GM12873 (cell line): ENCODE measurements at regions not wholly inside any gene's neighbourhood (a gene's known extent, or its start where the extent isn't known, plus 50 kb on each side); places are given as distances from the start of the nearest gene placed in this dataset.

Experiments used
- TF ChIP-seq, protein P1 (sequence below): IDR thresholded peaks from 2 replicates; pipeline ENCODE4 v1.5.1; 2012; ENCODE audit warnings: low read depth, mild to moderate bottlenecking, moderate library complexity, low read length, control low read depth; ENCODE audit not compliant: insufficient read depth; ENCODE audit errors: missing control alignments

GRCh38 chr4:27198246-27198645 is 337.6 kb downstream of the STIM2 start:
- TF ChIP-seq, protein P1, sequence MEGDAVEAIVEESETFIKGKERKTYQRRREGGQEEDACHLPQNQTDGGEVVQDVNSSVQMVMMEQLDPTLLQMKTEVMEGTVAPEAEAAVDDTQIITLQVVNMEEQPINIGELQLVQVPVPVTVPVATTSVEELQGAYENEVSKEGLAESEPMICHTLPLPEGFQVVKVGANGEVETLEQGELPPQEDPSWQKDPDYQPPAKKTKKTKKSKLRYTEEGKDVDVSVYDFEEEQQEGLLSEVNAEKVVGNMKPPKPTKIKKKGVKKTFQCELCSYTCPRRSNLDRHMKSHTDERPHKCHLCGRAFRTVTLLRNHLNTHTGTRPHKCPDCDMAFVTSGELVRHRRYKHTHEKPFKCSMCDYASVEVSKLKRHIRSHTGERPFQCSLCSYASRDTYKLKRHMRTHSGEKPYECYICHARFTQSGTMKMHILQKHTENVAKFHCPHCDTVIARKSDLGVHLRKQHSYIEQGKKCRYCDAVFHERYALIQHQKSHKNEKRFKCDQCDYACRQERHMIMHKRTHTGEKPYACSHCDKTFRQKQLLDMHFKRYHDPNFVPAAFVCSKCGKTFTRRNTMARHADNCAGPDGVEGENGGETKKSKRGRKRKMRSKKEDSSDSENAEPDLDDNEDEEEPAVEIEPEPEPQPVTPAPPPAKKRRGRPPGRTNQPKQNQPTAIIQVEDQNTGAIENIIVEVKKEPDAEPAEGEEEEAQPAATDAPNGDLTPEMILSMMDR = no peak

DNA sequence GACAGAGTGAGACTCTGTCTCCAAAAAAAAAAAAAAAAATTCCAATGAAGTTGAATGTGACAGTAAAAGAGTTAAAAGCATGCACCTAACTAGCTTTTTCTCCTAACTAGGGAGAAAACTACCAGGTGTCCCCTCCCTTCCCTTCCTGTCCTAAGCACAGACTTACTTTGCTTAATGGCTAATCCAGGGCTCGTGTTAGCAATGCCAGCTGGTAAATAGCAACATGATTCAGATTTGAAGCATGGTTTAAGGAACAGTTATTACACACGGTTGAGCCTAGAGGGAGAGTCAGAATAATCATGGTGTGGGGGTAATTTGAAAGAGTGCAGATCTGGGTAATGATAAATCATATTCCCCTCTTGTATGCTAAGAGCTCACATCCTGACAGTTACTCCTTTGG is 338.3 kb downstream of the STIM2 start:
- TF ChIP-seq, protein P1 = no peak

- TF ChIP-seq, protein P1 = no peak
Measured at GRCh38 chr4:27206009-27206408, 345.4 kb downstream of the STIM2 start.

DNA sequence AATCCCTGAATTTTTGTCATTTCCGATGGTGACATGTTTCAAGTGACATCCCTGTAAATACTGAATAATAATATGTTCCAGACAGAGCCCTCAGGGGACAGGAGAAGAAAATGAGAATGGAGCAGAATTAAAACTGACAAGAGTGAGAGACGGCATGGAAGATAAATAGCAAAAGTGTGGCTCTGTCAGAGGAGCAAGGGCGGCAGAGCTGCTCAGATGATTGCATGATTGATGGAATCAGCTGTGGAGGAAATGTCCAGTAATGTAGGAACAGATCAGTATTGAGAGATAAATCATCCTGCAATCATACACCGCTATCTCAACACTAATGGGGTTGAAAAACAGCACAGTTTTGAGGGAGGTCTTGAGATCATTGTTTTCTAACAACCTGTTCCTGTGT is 350.3 kb downstream of the STIM2 start:
- TF ChIP-seq, protein P1 = no peak

DNA sequence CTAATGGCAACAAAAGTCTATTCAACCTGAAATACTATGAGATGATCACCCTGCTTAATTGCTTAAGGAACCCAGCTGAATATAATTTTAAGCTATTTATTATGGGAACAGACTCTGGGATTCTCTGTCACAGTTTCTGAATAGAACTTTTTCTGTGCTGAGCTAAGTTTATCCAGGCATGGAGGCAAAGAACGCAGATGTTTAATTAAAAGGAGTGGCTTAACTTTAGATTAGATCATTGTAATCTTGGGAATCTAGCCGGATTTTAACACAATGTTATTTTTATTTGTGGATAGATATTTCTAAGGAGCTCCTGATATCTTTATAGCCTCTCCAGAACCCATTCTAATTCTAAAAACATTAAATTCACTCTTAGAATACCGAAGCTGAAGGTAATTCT is 353.4 kb downstream of the STIM2 start:
- TF ChIP-seq, protein P1 = no peak

GRCh38 chr4:27215220-27215826 is 354.7 kb downstream of the STIM2 start:
- TF ChIP-seq, protein P1 = no peak

DNA sequence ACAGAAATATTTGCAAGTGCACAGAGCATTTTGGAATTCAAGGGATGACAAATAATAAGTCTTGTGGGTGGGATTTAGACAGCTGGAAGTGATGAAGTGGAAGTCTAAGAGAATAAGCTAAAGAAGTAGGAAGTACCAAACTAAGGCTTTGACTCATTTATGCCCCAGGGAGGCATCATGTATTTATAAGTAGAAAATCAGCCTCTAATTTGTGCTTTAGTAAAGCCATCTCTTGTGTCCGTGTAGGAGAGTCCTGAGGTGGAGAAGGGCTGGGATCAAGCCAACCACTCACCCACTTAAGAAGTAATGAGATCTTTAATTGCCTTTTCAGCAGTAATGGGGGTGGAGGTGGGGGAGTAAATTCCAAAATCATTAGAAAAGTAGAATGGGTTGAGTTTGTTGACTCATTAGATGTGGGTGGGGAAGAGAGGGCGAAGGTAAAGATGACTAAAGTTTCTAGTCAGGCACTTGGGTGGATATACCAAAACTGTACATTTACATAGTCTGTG is 356.7 kb downstream of the STIM2 start:
- TF ChIP-seq, protein P1 = no peak

DNA sequence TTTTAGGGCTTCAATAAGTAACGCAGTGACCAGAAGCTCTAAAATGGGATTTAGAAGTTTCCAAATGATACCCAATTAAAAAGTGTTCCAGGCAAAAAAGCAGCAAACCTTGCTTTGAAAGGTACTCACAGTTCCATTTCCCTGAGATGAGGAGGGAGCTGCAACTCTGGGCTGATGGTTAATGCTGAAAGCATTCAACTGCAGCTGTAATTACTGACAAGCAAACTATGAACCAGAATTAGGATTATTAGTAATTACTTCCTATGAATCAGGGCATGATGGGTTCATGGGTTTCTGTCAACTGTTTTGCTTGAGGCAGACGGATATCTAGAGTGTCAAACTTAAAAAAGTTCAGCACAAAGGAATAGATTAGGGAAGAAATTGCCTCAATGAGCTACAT is 357.4 kb downstream of the STIM2 start:
- TF ChIP-seq, protein P1 = no peak
